GM23248 (cell line): ENCODE measurements at regions not wholly inside any gene's neighbourhood (a gene's known extent, or its start where the extent isn't known, plus 50 kb on each side); places are given as distances from the start of the nearest gene placed in this dataset.

Source experiments
- EZH2 ChIP-seq: fragments of 200-600 bp; sonication (generic); IDR thresholded peaks from 2 replicates; pipeline ENCODE4 v1.6.1; 2018; ENCODE audit warnings: antibody characterized with exemption, mild to moderate bottlenecking; ENCODE audit not compliant: insufficient read depth, poor library complexity, severe bottlenecking
- EZH2phosphoT487 ChIP-seq: fragments of 200-600 bp; sonication (generic); IDR thresholded peaks from 2 replicates; pipeline ENCODE4 v1.6.1; 2018; ENCODE audit warnings: antibody characterized with exemption, moderate library complexity, mild to moderate bottlenecking, low read depth; ENCODE audit not compliant: insufficient read depth

DNA sequence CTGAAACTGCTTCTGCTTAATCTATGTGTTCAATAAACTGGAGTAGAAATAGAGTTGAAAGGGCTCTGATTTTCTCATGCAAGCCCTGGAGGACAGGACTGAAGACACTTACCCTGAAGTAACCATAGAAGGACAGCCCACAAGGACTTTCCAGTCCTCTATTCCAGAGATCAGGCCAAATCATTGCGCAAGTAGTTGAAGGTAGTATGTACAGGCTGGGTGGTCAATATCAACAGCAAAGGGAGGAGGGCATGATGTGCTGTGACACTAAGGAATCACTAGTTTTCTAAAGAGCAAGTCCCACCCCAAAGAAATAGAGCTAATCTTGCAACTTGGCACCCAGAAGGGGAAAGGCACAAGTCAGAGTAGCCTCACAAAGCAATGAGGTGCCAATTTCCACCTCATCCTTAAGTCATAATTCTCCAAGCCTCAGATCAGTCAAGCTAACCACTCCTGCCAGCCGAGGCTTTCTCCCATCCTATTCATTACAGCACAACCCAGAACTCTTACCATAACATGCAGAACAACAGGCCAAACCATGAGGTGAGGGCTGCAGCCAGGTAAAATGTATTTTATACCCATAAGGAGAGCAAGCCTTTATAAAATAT, 533.5 kb downstream of the TNS1 start:
- TF ChIP-seq EZH2 (no peak), EZH2phosphoT487 (no peak)
